K562 (cell line): ENCODE measurements at regions not wholly inside any gene's neighbourhood (a gene's known extent, or its start where the extent isn't known, plus 50 kb on each side); places are given as distances from the start of the nearest gene placed in this dataset.

Experiments used
- CTCF ChIP-seq, 3 experiments: IDR thresholded peaks in 2 of 3; conservative IDR thresholded peaks in 1 of 3; 2 replicates each; pipeline ENCODE4 v1.5.1; 2011 to 2012; ENCODE audit warnings: low read length in 3 of 3, mild to moderate bottlenecking in 3 of 3, control low read depth in 2 of 3, improper control_type of control experiment in 1 of 3, inconsistent platforms in 1 of 3, low read depth in 1 of 3, mixed read lengths in 1 of 3, moderate library complexity in 1 of 3; ENCODE audit not compliant: insufficient read depth in 2 of 3
- ELF4 ChIP-seq: fragments of 450-650 bp; formaldehyde crosslinking; IDR thresholded peaks from 2 replicates; pipeline ENCODE4 v1.4.0; 2022; ENCODE audit warnings: missing genetic modification characterization
- POLR2A ChIP-seq: fragments of 450-650 bp; conservative IDR thresholded peaks from 2 replicates; pipeline ENCODE4 v1.6.1; 2016
- POLR2AphosphoS5 ChIP-seq: IDR thresholded peaks from 2 replicates; pipeline ENCODE4 v1.6.1; 2011; ENCODE audit warnings: mild to moderate bottlenecking, low read depth, low read length, moderate library complexity; ENCODE audit not compliant: control insufficient read depth, insufficient read depth
- TF ChIP-seq, protein P1 (sequence below), 2 experiments: fragments of 450-650 bp in 1 of 2; sonication (generic) in 1 of 2; formaldehyde crosslinking in 1 of 2; IDR thresholded peaks in 1 of 2; conservative IDR thresholded peaks in 1 of 2; 2 replicates each; pipeline versions ENCODE4 v1.6.1 to v1.8.1; 2016 to 2023; ENCODE audit warnings: mild to moderate bottlenecking in 2 of 2, moderate library complexity in 2 of 2, inconsistent platforms in 1 of 2, missing genetic modification reagents in 1 of 2
- TF ChIP-seq, protein P2 (sequence below): fragments of 250-450 bp; sonication (Bioruptor Pico); IDR thresholded peaks from 2 replicates; pipeline ENCODE4 v1.8.0; 2022; ENCODE audit warnings: inconsistent platforms, mild to moderate bottlenecking, moderate library complexity, borderline replicate concordance

- TF ChIP-seq CTCF (IDR thresholded peaks at IDR 0.05 in 2 of 3, conservative IDR thresholded peaks at IDR 0.05 in 1 of 3; ENCODE audit: insufficient read depth in 2 of 3, low read depth in 1 of 3, low read length in 3 of 3) (no peak), POLR2AphosphoS5 (no peak), POLR2A (no peak), ELF4 (CRISPR knock-in tag) (no peak)
- TF ChIP-seq, protein P1, sequence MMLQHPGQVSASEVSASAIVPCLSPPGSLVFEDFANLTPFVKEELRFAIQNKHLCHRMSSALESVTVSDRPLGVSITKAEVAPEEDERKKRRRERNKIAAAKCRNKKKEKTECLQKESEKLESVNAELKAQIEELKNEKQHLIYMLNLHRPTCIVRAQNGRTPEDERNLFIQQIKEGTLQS (IDR thresholded peaks at IDR 0.05): no peak
- TF ChIP-seq, protein P1 (CRISPR knock-in tag; conservative IDR thresholded peaks at IDR 0.05): no peak
- TF ChIP-seq, protein P2, sequence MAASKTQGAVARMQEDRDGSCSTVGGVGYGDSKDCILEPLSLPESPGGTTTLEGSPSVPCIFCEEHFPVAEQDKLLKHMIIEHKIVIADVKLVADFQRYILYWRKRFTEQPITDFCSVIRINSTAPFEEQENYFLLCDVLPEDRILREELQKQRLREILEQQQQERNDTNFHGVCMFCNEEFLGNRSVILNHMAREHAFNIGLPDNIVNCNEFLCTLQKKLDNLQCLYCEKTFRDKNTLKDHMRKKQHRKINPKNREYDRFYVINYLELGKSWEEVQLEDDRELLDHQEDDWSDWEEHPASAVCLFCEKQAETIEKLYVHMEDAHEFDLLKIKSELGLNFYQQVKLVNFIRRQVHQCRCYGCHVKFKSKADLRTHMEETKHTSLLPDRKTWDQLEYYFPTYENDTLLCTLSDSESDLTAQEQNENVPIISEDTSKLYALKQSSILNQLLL (CRISPR knock-in tag): no peak
Observed at GRCh38 chr5:93164690-93165089, 416.3 kb downstream of the NR2F1-AS1 start.
